Esophagus squamous epithelium (tissue), 4 donors: ENCODE measurements at regions not wholly inside any gene's neighbourhood (a gene's known extent, or its start where the extent isn't known, plus 50 kb on each side); places are given as distances from the start of the nearest gene placed in this dataset.

Source experiments
- POLR2A ChIP-seq, 4 donors: fragments of 450-650 bp; IDR thresholded peaks; one replicate each; pipeline ENCODE4 v1.6.1; 2017; ENCODE audit warnings: antibody characterized with exemption in 4 of 4, mild to moderate bottlenecking in 4 of 4, moderate library complexity in 3 of 4
- TF ChIP-seq, protein P1 (sequence below), 6 experiments: fragments of 450-650 bp in 4 of 6; fragments of 200-600 bp in 2 of 6; sonication (generic) in 2 of 6; IDR thresholded peaks; one replicate each; pipeline ENCODE4 v1.5.1; 2016 to 2019; ENCODE audit warnings: antibody characterized with exemption in 6 of 6, mild to moderate bottlenecking in 4 of 6, moderate library complexity in 4 of 6

- TF ChIP-seq POLR2A (IDR thresholded peaks at IDR 0.05): no peak
- TF ChIP-seq, protein P1, sequence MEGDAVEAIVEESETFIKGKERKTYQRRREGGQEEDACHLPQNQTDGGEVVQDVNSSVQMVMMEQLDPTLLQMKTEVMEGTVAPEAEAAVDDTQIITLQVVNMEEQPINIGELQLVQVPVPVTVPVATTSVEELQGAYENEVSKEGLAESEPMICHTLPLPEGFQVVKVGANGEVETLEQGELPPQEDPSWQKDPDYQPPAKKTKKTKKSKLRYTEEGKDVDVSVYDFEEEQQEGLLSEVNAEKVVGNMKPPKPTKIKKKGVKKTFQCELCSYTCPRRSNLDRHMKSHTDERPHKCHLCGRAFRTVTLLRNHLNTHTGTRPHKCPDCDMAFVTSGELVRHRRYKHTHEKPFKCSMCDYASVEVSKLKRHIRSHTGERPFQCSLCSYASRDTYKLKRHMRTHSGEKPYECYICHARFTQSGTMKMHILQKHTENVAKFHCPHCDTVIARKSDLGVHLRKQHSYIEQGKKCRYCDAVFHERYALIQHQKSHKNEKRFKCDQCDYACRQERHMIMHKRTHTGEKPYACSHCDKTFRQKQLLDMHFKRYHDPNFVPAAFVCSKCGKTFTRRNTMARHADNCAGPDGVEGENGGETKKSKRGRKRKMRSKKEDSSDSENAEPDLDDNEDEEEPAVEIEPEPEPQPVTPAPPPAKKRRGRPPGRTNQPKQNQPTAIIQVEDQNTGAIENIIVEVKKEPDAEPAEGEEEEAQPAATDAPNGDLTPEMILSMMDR (IDR thresholded peaks at IDR 0.05): no peak
Observed at GRCh38 chr9:7407246-7407645, 392.3 kb downstream of the DMAC1 start.
